Astrocyte (in vitro differentiated cells and primary cell): ENCODE measurements at regions not wholly inside any gene's neighbourhood (a gene's known extent, or its start where the extent isn't known, plus 50 kb on each side); places are given as distances from the start of the nearest gene placed in this dataset.

Experiments used
- DNase-seq: peaks from one replicate; pipeline ENCODE4 v3.0.0-alpha.2; 2010; ENCODE audit warnings: low read depth
- FAIRE-seq: peaks from 2 replicates; lab custom pipeline; 2011; peaks lifted over from hg19 to GRCh38; lab: Jason Lieb, UNC
- H2AFZ ChIP-seq: 2 replicates; pipeline ENCODE4 v1.6.0; 2012; ENCODE audit warnings: low read depth, low read length, inconsistent platforms
- H3K27ac ChIP-seq: 2 replicates; pipeline ENCODE4 v1.5.1; 2011; ENCODE audit warnings: low read depth, low read length, inconsistent platforms
- H3K27me3 ChIP-seq: 2 replicates; pipeline ENCODE4 v1.6.0; 2011; ENCODE audit warnings: low read length, inconsistent platforms; ENCODE audit not compliant: insufficient read depth
- H3K36me3 ChIP-seq: 2 replicates; pipeline ENCODE4 v1.5.1; 2011; ENCODE audit warnings: low read length, inconsistent platforms; ENCODE audit not compliant: insufficient read depth
- H3K4me1 ChIP-seq: 2 replicates; pipeline ENCODE4 v1.5.1; 2011; ENCODE audit warnings: low read length, inconsistent platforms; ENCODE audit not compliant: insufficient read depth
- H3K4me2 ChIP-seq: 2 replicates; pipeline ENCODE4 v1.6.0; 2012; ENCODE audit warnings: low read length, inconsistent platforms
- H3K4me3 ChIP-seq: 2 replicates; pipeline ENCODE4 v1.5.1; 2011; ENCODE audit warnings: low read depth, mild to moderate bottlenecking, low read length, inconsistent platforms; ENCODE audit not compliant: insufficient read depth
- H3K79me2 ChIP-seq: 2 replicates; pipeline ENCODE4 v1.6.0; 2012; ENCODE audit warnings: mild to moderate bottlenecking, low read length, inconsistent platforms; ENCODE audit not compliant: insufficient read depth
- H3K9ac ChIP-seq: 2 replicates; pipeline ENCODE4 v1.6.0; 2012; ENCODE audit warnings: mild to moderate bottlenecking, low read length, inconsistent platforms
- H3K9me3 ChIP-seq: 2 replicates; pipeline ENCODE4 v1.5.1; 2012; ENCODE audit warnings: low read depth, mild to moderate bottlenecking, low read length, inconsistent platforms; ENCODE audit not compliant: insufficient read depth
- H4K20me1 ChIP-seq: 2 replicates; pipeline ENCODE4 v1.6.0; 2012; ENCODE audit warnings: low read length, inconsistent platforms; ENCODE audit not compliant: insufficient read depth
- H3K27ac Mint-ChIP-seq: one replicate; pipeline ENCODE4 v1.8.0; 2021; ENCODE audit warnings: mild to moderate bottlenecking, mixed read lengths; ENCODE audit not compliant: unreplicated experiment
- H3K27me3 Mint-ChIP-seq: one replicate; pipeline ENCODE4 v1.8.0; 2021; ENCODE audit warnings: low read depth, mixed read lengths; ENCODE audit not compliant: unreplicated experiment
- H3K36me3 Mint-ChIP-seq: one replicate; pipeline ENCODE4 v1.8.0; 2021; ENCODE audit warnings: low read depth, mixed read lengths; ENCODE audit not compliant: unreplicated experiment
- H3K4me1 Mint-ChIP-seq: one replicate; pipeline ENCODE4 v1.8.0; 2021; ENCODE audit warnings: low read depth, mixed read lengths; ENCODE audit not compliant: unreplicated experiment
- H3K4me3 Mint-ChIP-seq: one replicate; pipeline ENCODE4 v1.8.0; 2021; ENCODE audit warnings: mild to moderate bottlenecking, moderate library complexity, mixed read lengths; ENCODE audit not compliant: unreplicated experiment
- H3K9me3 Mint-ChIP-seq: one replicate; pipeline ENCODE4 v1.8.0; 2021; ENCODE audit warnings: mild to moderate bottlenecking, mixed read lengths; ENCODE audit not compliant: unreplicated experiment
- EZH2 ChIP-seq: IDR thresholded peaks from 2 replicates; pipeline ENCODE4 v1.6.1; 2012; ENCODE audit warnings: mild to moderate bottlenecking, low read length, inconsistent platforms; ENCODE audit not compliant: insufficient read depth
- TF ChIP-seq, protein P1 (sequence below): IDR thresholded peaks from 2 replicates; pipeline ENCODE4 v1.5.1; 2011; ENCODE audit warnings: low read depth, mild to moderate bottlenecking, inconsistent platforms, low read length, moderate library complexity; ENCODE audit not compliant: insufficient read depth

DNA sequence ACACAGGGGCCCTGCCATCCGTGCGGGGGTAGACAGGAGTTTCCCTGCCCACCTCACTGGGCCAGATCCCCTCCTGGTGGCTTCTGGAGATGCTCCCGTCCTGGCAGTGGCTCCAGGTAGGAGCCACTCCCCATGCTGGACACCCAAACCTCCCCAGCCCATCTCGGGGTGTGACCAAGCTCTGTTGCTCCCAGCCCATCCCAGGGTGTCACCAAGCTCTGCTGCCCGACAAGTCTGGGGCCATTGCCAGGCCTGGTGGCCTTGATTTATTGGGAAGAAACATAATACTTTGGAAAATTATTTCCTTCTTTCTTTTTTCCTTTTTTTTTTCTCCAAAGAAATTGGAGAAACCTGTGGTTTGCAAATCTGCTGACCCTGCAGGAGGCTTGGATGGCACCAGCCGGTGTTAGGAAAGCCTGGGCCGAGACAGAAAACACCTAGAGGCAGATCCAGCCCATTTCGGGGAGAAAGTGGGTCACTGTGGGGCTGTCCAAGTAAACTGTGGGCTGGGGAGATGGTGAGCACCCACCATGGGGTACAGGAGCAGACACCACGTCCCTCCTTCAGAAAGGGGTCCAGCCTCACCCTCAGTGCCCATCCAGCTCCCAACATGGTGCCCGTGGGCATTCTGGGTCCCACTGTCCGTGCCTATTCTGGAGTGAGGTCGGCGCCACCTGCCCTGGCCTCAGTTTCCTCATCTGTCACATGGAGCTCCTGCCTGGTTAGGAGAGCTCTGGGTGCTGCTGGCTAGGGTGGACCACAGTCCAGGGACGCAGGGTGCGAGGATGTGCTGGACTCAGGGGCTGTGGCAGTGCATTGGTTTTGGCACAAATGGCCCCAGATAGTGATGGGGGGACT is 59.4 kb upstream of the ADRA2C start:
- H3K27me3 Mint-ChIP-seq, result peaks cover 33% of the 10 kb centered on the region

DNA sequence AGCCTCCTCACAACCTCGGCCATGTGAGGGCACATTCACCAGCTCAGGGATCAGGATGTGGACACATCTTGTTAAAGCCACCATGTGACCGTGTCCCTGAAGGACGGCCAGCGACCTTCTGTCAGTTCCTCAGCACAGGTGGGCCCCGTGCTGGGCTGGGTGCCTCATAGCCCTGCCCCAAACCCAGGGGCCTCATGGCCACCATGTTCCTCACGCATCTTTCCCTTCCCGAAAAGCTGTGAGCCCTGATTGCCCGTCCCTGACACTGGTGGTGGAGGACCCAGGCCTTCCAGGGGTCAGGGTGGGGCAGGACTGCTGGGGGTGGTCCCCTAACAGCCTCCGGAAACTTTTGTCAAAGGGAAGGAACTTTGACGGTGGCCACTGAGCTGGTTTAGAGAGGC is 60.1 kb upstream of the ADRA2C start:
- no peak overlapping the region for H3K9ac ChIP-seq
- Mint-ChIP-seq H3K27ac (no peak overlapping the region), H3K36me3 (no peaks in the 10 kb centered on the region), H3K4me3 (no peak overlapping the region), H3K27me3 (peaks cover 32% of the 10 kb centered on the region), H3K9me3 (no peaks in the 10 kb centered on the region), H3K4me1 (peaks cover 18% of the 10 kb centered on the region)
- H3K9me3 ChIP-seq, result no peaks in the 10 kb centered on the region
- H3K4me2 ChIP-seq, result no peak overlapping the region
- no peak overlapping the region for H3K27ac ChIP-seq
- DNase-seq (no peak), FAIRE-seq (no peak)
- peaks cover 8% of the 10 kb centered on the region for H3K27me3 ChIP-seq
- no peak overlapping the region for H3K4me3 ChIP-seq
- H4K20me1 ChIP-seq, result no peaks in the 10 kb centered on the region
- no peaks in the 10 kb centered on the region for H3K4me1 ChIP-seq
- H3K79me2 ChIP-seq, result no peaks in the 10 kb centered on the region
- no peaks in the 10 kb centered on the region for H3K36me3 ChIP-seq
- H2AFZ ChIP-seq, result no peak overlapping the region
- TF ChIP-seq EZH2, result no peak
- TF ChIP-seq, protein P1, sequence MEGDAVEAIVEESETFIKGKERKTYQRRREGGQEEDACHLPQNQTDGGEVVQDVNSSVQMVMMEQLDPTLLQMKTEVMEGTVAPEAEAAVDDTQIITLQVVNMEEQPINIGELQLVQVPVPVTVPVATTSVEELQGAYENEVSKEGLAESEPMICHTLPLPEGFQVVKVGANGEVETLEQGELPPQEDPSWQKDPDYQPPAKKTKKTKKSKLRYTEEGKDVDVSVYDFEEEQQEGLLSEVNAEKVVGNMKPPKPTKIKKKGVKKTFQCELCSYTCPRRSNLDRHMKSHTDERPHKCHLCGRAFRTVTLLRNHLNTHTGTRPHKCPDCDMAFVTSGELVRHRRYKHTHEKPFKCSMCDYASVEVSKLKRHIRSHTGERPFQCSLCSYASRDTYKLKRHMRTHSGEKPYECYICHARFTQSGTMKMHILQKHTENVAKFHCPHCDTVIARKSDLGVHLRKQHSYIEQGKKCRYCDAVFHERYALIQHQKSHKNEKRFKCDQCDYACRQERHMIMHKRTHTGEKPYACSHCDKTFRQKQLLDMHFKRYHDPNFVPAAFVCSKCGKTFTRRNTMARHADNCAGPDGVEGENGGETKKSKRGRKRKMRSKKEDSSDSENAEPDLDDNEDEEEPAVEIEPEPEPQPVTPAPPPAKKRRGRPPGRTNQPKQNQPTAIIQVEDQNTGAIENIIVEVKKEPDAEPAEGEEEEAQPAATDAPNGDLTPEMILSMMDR, result no peak

More for the DNA sequence above, 59.4 kb upstream of the ADRA2C start:
- no peaks in the 10 kb centered on the region for H3K4me1 ChIP-seq
- Mint-ChIP-seq H3K4me3 (no peak overlapping the region), H3K27ac (no peak overlapping the region), H3K4me1 (peaks cover 18% of the 10 kb centered on the region), H3K9me3 (no peaks in the 10 kb centered on the region), H3K36me3 (no peaks in the 10 kb centered on the region)
- H3K4me2 ChIP-seq, result no peak overlapping the region
- peaks cover 8% of the 10 kb centered on the region for H3K27me3 ChIP-seq
- no peaks in the 10 kb centered on the region for H3K9me3 ChIP-seq
- H3K9ac ChIP-seq, result no peak overlapping the region
- DNase-seq (no peak), FAIRE-seq (no peak)
- no peak overlapping the region for H3K4me3 ChIP-seq
- no peak overlapping the region for H3K27ac ChIP-seq
- H3K79me2 ChIP-seq, result no peaks in the 10 kb centered on the region
- TF ChIP-seq EZH2, result no peak
- TF ChIP-seq, protein P1, result no peak
- no peaks in the 10 kb centered on the region for H4K20me1 ChIP-seq
- no peak overlapping the region for H2AFZ ChIP-seq
- H3K36me3 ChIP-seq, result no peaks in the 10 kb centered on the region
